Left ventricle myocardium inferior (tissue), 1 donor: ENCODE measurements at regions not wholly inside any gene's neighbourhood (a gene's known extent, or its start where the extent isn't known, plus 50 kb on each side); places are given as distances from the start of the nearest gene placed in this dataset.
"Not testable (repeated sequence)": the region's sequence is repeated elsewhere in the genome, so short reads cannot be mapped to it uniquely, and the experiment has no call there.

Experiments
- DNase-seq: peaks from one replicate; pipeline ENCODE4 v3.0.0-alpha.2; 2020
- H3K27ac ChIP-seq: fragments of 200-600 bp; replicated peaks from 2 replicates; pipeline ENCODE4 v1.8.0; 2021
- H3K27me3 ChIP-seq: fragments of 200-600 bp; 2 replicates; pipeline ENCODE4 v1.8.0; 2021; ENCODE audit warnings: low read depth
- H3K36me3 ChIP-seq: fragments of 200-600 bp; 2 replicates; pipeline ENCODE4 v1.8.0; 2021
- H3K4me1 ChIP-seq: fragments of 200-600 bp; 2 replicates; pipeline ENCODE4 v1.8.0; 2021
- H3K4me3 ChIP-seq: fragments of 200-600 bp; 2 replicates; pipeline ENCODE4 v1.8.0; 2021; ENCODE audit warnings: mild to moderate bottlenecking, moderate library complexity
- H3K9me3 ChIP-seq: fragments of 200-600 bp; replicated peaks from 2 replicates; pipeline ENCODE4 v1.8.0; 2021
- intact Hi-C: fragments of 100-400 bp; cut with micrococcal nuclease; formaldehyde crosslinking; loops from one replicate; pipeline ENCODE4 v1.11.0; 2022
- TF ChIP-seq, protein P1 (sequence below): fragments of 200-600 bp; IDR thresholded peaks from 2 replicates; pipeline ENCODE4 v1.8.0; 2021; ENCODE audit warnings: antibody characterized with exemption, mild to moderate bottlenecking, borderline replicate concordance
- donor health status: DM: no; HTN: yes; CAD: no; lungs with severe emphysema.

DNA sequence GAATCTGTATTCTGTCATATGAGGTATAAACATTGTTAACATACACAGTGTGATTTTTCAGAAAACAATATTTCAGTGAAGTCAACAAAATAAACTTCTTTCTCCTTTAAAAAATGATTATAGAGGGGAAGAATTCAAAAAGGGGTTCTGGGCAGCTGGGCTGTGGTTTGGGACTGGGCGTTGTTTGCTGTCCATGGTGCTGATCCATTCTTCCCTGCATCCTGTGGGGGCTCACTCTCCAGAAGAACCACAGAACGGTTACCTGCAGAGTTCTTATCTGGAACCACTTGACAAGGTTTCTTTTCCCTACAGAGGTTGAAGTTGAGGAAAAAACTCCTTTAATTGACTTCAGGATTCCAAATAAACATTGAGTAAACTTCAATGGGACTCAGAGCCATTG lies 1091.0 kb downstream of the CDH8 start:
- intact Hi-C loops, result no loop called here

DNA sequence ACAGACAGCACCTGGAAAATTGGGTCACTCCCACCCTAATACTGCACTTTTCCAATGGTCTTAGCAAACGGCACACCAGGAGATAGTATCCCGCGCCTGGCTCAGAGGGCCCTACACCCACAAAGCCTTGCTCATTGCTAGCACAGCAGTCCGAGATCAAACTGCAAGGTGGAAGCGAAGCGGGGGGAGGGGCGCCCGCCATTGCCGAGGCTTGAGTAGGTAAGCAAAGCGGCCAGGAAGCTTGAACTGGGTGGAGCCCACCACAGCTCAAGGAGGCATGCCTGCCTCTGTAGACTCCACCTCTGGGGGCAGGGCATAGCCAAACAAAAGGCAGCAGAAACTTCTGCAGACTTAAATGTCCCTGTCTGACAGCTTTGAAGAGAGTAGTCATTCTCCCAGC lies 1100.0 kb downstream of the CDH8 start:
- intact Hi-C loops, DNase-seq, H3K27me3 ChIP-seq, H3K9me3 ChIP-seq, H3K4me3 ChIP-seq, H3K27ac ChIP-seq, H3K36me3 ChIP-seq, H3K4me1 ChIP-seq: not testable (repeated sequence)

More for the DNA sequence above, 1091.0 kb downstream of the CDH8 start:
- TF ChIP-seq, protein P1, sequence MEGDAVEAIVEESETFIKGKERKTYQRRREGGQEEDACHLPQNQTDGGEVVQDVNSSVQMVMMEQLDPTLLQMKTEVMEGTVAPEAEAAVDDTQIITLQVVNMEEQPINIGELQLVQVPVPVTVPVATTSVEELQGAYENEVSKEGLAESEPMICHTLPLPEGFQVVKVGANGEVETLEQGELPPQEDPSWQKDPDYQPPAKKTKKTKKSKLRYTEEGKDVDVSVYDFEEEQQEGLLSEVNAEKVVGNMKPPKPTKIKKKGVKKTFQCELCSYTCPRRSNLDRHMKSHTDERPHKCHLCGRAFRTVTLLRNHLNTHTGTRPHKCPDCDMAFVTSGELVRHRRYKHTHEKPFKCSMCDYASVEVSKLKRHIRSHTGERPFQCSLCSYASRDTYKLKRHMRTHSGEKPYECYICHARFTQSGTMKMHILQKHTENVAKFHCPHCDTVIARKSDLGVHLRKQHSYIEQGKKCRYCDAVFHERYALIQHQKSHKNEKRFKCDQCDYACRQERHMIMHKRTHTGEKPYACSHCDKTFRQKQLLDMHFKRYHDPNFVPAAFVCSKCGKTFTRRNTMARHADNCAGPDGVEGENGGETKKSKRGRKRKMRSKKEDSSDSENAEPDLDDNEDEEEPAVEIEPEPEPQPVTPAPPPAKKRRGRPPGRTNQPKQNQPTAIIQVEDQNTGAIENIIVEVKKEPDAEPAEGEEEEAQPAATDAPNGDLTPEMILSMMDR, result no peak
- H3K27ac ChIP-seq, result no peak overlapping the region
- DNase-seq, result no peak
- no peaks in the 10 kb centered on the region for H3K4me1 ChIP-seq
- H3K9me3 ChIP-seq, result peaks cover 19% of the 10 kb centered on the region
- H3K4me3 ChIP-seq, result no peak overlapping the region
- H3K27me3 ChIP-seq, result no peaks in the 10 kb centered on the region
- no peaks in the 10 kb centered on the region for H3K36me3 ChIP-seq

DNA sequence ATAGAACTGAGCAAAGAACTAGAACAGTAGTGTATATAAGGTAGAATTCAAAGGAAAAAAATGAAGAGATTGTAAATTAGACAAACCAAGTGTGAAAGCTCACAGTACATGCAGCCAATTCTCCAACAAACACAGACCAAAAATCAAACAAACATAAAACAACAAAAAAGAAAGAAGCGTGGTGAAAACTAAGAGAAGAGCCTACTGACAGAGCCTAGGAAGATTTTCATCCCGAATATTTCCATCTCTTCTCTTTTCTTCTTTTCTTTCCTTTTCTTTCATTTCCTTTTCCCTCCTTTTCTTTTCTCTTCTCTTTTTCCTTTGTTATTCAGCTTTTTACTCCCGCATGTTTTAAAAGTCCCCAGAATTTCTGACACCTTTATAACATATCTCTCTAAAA lies 1103.6 kb downstream of the CDH8 start:
- no peaks in the 10 kb centered on the region for H3K36me3 ChIP-seq
- H3K9me3 ChIP-seq, result no peaks in the 10 kb centered on the region
- no peak overlapping the region for H3K27ac ChIP-seq
- no peaks in the 10 kb centered on the region for H3K27me3 ChIP-seq
- H3K4me3 ChIP-seq, result no peak overlapping the region
- intact Hi-C loops, result no loop called here
- no peak for DNase-seq
- TF ChIP-seq, protein P1, result no peak
- no peaks in the 10 kb centered on the region for H3K4me1 ChIP-seq

DNA sequence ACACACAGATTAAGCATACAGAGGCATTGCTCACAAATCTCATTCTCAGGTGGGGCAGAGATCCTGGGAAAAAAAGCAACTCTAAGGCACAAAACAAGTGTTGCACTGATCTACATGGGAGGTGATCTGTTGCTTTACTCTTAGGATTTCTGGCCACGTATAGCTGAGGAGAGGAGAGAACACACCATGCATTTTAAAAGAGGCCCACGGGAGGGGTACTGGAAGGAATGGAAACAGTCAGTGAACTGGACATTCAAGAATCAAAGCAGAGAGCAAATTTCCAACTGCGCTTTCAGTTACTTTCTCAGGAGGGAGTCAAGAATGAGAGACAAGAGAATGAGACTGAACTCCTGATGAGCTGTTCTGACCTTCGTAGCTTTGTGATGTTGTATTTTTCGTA lies 1105.9 kb downstream of the CDH8 start:
- no peak overlapping the region for H3K27ac ChIP-seq
- TF ChIP-seq, protein P1, result no peak
- no peaks in the 10 kb centered on the region for H3K4me1 ChIP-seq
- intact Hi-C loops, result no loop called here
- H3K4me3 ChIP-seq, result no peak overlapping the region
- no peaks in the 10 kb centered on the region for H3K27me3 ChIP-seq
- no peaks in the 10 kb centered on the region for H3K36me3 ChIP-seq
- no peak for DNase-seq
- H3K9me3 ChIP-seq, result no peaks in the 10 kb centered on the region

DNA sequence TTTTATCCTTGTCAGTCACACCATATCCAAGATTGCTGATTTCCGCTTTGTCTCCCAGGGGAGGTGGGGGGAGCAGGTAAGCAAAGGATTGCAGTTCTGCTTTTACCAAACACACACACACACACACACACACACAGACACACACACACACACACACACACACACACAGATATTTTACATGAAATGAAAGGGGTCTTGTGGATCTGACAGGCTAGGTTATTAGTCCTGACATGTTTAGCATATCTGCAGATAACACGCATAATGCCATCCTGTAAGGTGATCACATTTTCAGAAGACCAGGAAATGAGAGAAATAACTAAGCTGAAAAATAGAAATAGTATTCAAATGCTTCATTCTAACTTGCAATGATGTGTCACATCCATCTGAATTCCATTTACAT lies 1113.3 kb downstream of the CDH8 start:
- H3K4me1 ChIP-seq, result no peaks in the 10 kb centered on the region
- TF ChIP-seq, protein P1, result no peak
- no peak overlapping the region for H3K4me3 ChIP-seq
- no peaks in the 10 kb centered on the region for H3K9me3 ChIP-seq
- no peak for DNase-seq
- no peak overlapping the region for H3K27ac ChIP-seq
- intact Hi-C loops, result no loop called here
- H3K27me3 ChIP-seq, result no peaks in the 10 kb centered on the region
- H3K36me3 ChIP-seq, result no peaks in the 10 kb centered on the region

DNA sequence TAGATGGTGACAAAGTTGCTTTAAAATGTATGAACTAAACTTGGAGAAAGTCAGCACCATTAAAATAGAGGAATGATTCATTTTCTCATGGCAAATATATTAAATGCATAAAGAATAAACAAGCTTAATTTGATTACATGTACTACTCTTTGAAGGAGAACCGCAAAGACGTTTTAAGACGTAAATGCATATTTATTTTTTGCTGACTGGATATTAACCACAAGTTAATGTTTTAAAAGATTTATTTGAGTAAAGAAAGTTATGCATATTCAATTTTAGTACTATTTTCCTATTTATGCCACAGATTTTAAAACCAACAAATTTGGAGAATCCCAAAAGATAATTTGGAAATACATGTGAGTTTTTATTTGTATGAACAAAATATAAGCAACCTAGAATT lies 1121.9 kb downstream of the CDH8 start:
- TF ChIP-seq, protein P1, result no peak
- no peak overlapping the region for H3K4me3 ChIP-seq
- no peak for DNase-seq
- no peaks in the 10 kb centered on the region for H3K4me1 ChIP-seq
- no peaks in the 10 kb centered on the region for H3K36me3 ChIP-seq
- no peak overlapping the region for H3K27ac ChIP-seq
- intact Hi-C loops, result no loop called here
- no peaks in the 10 kb centered on the region for H3K9me3 ChIP-seq
- H3K27me3 ChIP-seq, result no peaks in the 10 kb centered on the region
